Caco-2 (cell line): ENCODE measurements at regions not wholly inside any gene's neighbourhood (a gene's known extent, or its start where the extent isn't known, plus 50 kb on each side); places are given as distances from the start of the nearest gene placed in this dataset.

Experiments
- BruUV-seq: library from RNA; stranded (reverse); fragments of 400-500 nt; replicated peaks from 2 replicates; lab custom pipeline; 2021; lab: Mats Ljungman, UMichigan
- CTCF ChIA-PET: fragments of 300-600 bp; sonication (Branson Sonifier 250); formaldehyde crosslinking; loops from one replicate; lab custom pipeline; 2022; ENCODE audit warnings: antibody characterized with exemption; lab: Charles Lee
- POLR2A ChIA-PET: fragments of 300-600 bp; sonication (Branson Sonifier 250); formaldehyde crosslinking; loops from one replicate; lab custom pipeline; 2022; ENCODE audit warnings: antibody characterized with exemption; lab: Charles Lee
- DNase-seq, 2 experiments: peaks; one replicate each; pipeline versions ENCODE4 v3.0.0 to v3.0.0-alpha.2; 2020 to 2022
- H3K27me3 ChIP-seq: replicated peaks from 2 replicates; pipeline ENCODE4 v1.6.0; 2011; ENCODE audit warnings: low read length; ENCODE audit not compliant: control insufficient read depth, insufficient read depth
- H3K36me3 ChIP-seq: 2 replicates; pipeline ENCODE4 v1.5.1; 2011; ENCODE audit warnings: low read length; ENCODE audit not compliant: control insufficient read depth, insufficient read depth
- H3K4me1 ChIP-seq: fragments of 250-450 bp; sonication (Bioruptor Pico); 2 replicates; pipeline ENCODE4 v1.5.1; 2020; ENCODE audit warnings: mild to moderate bottlenecking
- H3K4me3 ChIP-seq: 2 replicates; pipeline ENCODE4 v1.5.1; 2011; ENCODE audit warnings: low read depth, mild to moderate bottlenecking, control low read depth, low read length
- H3K9me3 ChIP-seq: fragments of 250-450 bp; sonication (Bioruptor Pico); 2 replicates; pipeline ENCODE4 v1.5.1; 2020; ENCODE audit warnings: mild to moderate bottlenecking, moderate library complexity
- H3K27ac Mint-ChIP-seq: one replicate; pipeline ENCODE4 v1.8.0; 2022; ENCODE audit warnings: mixed read lengths; ENCODE audit not compliant: unreplicated experiment
- H3K27me3 Mint-ChIP-seq: one replicate; pipeline ENCODE4 v1.8.0; 2022; ENCODE audit warnings: mixed read lengths; ENCODE audit not compliant: insufficient read depth, unreplicated experiment
- H3K36me3 Mint-ChIP-seq: one replicate; pipeline ENCODE4 v1.8.0; 2022; ENCODE audit warnings: mild to moderate bottlenecking, mixed read lengths; ENCODE audit not compliant: insufficient read depth, unreplicated experiment
- H3K4me1 Mint-ChIP-seq: one replicate; pipeline ENCODE4 v1.8.0; 2022; ENCODE audit warnings: low read depth, mixed read lengths; ENCODE audit not compliant: unreplicated experiment
- H3K4me3 Mint-ChIP-seq: one replicate; pipeline ENCODE4 v1.8.0; 2022; ENCODE audit warnings: mild to moderate bottlenecking, moderate library complexity, mixed read lengths; ENCODE audit not compliant: unreplicated experiment
- H3K9me3 Mint-ChIP-seq: one replicate; pipeline ENCODE4 v1.8.0; 2022; ENCODE audit warnings: mixed read lengths; ENCODE audit not compliant: unreplicated experiment
- intact Hi-C: fragments of 100-400 bp; cut with micrococcal nuclease; formaldehyde crosslinking; loops from one replicate; pipeline ENCODE4 v1.10.0; 2022; ENCODE audit not compliant: unreplicated experiment
- TF ChIP-seq, protein P1 (sequence below), 2 experiments: fragments of 200-600 bp in 1 of 2; IDR thresholded peaks; 1 replicate in 1 of 2; 2 replicates in 1 of 2; pipeline versions ENCODE4 v1.5.1 to v1.8.0; 2011 to 2022; ENCODE audit warnings: antibody characterized with exemption in 1 of 2, control low read depth in 1 of 2, inconsistent platforms in 1 of 2, low read depth in 1 of 2, low read length in 1 of 2, mild to moderate bottlenecking in 1 of 2, moderate library complexity in 1 of 2; ENCODE audit not compliant: insufficient read depth in 1 of 2, severe bottlenecking in 1 of 2, unreplicated experiment in 1 of 2

- intact Hi-C loops, result no loop called here
- Histone ChIP-seq H3K9me3 (no peaks in the 10 kb centered on the region), H3K27me3 (no peaks in the 10 kb centered on the region), H3K4me3 (no peak overlapping the region), H3K36me3 (no peaks in the 10 kb centered on the region), H3K4me1 (no peaks in the 10 kb centered on the region)
- no TSS peak for BruUV-seq
- Mint-ChIP-seq H3K36me3 (no peaks in the 10 kb centered on the region), H3K27me3 (peaks cover 11% of the 10 kb centered on the region), H3K4me3 (no peak overlapping the region), H3K27ac (no peak overlapping the region), H3K4me1 (no peaks in the 10 kb centered on the region), H3K9me3 (no peaks in the 10 kb centered on the region)
- POLR2A ChIA-PET, result no interaction called here
- TF ChIP-seq, protein P1, sequence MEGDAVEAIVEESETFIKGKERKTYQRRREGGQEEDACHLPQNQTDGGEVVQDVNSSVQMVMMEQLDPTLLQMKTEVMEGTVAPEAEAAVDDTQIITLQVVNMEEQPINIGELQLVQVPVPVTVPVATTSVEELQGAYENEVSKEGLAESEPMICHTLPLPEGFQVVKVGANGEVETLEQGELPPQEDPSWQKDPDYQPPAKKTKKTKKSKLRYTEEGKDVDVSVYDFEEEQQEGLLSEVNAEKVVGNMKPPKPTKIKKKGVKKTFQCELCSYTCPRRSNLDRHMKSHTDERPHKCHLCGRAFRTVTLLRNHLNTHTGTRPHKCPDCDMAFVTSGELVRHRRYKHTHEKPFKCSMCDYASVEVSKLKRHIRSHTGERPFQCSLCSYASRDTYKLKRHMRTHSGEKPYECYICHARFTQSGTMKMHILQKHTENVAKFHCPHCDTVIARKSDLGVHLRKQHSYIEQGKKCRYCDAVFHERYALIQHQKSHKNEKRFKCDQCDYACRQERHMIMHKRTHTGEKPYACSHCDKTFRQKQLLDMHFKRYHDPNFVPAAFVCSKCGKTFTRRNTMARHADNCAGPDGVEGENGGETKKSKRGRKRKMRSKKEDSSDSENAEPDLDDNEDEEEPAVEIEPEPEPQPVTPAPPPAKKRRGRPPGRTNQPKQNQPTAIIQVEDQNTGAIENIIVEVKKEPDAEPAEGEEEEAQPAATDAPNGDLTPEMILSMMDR (IDR thresholded peaks at IDR 0.05; ENCODE audit: insufficient read depth in 1 of 2, low read depth in 1 of 2, low read length in 1 of 2, severe bottlenecking in 1 of 2, unreplicated experiment in 1 of 2), result no peak
- DNase-seq, result no peak
- CTCF ChIA-PET, result no interaction called here
These were observed 766.9 kb upstream of the ZEB2 start for GRCh38 chr2:145286716-145287275.

DNA sequence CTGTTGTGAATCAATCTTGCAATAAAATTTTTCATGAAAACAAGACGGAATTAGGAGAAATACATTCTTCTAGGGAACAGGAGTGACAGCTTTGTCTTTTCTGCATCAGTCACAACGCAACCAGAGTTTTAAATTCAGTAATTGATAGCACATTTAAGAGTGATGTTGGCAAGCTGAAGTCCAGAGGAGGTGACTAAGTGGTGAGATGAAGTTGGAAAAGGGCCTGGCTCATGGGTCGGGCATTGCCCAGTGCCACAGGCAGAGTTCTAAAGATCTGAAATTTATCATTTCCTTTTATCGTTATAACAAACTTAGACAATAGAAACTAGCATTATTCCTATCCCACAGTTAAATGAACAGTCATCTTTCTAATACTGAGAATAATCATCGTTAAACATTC lies 764.6 kb upstream of the ZEB2 start:
- H3K27me3 ChIP-seq, result no peaks in the 10 kb centered on the region
- intact Hi-C loops, result no loop called here
- Mint-ChIP-seq H3K4me3 (no peak overlapping the region), H3K27ac (no peak overlapping the region), H3K27me3 (peaks cover 11% of the 10 kb centered on the region), H3K4me1 (no peaks in the 10 kb centered on the region), H3K36me3 (no peaks in the 10 kb centered on the region), H3K9me3 (no peaks in the 10 kb centered on the region)
- H3K9me3 ChIP-seq, result no peaks in the 10 kb centered on the region
- H3K36me3 ChIP-seq, result no peaks in the 10 kb centered on the region
- POLR2A ChIA-PET, result no interaction called here
- TF ChIP-seq, protein P1 (IDR thresholded peaks at IDR 0.05; ENCODE audit: insufficient read depth in 1 of 2, low read depth in 1 of 2, low read length in 1 of 2, severe bottlenecking in 1 of 2, unreplicated experiment in 1 of 2), result no peak
- DNase-seq, result no peak
- CTCF ChIA-PET, result no interaction called here
- BruUV-seq, result no TSS peak
- H3K4me1 ChIP-seq, result no peaks in the 10 kb centered on the region
- no peak overlapping the region for H3K4me3 ChIP-seq

DNA sequence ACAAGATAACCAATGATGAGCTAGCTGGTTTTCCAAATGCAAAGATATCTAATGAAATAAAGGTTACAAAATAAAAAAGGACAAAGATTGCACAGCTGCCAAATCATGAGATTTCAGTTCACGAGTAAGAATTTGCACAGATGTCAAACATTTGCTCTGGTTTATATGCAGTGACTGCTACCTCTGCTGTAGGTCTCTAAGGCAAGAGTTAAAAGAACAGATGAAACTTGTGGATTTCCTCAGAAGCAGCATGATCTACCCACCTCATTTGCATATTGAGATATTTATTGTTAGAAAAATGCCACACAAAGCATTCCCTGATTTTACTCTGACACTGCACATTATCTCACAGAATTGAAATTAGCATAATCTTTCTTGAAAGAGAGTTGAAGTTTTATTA lies 763.2 kb upstream of the ZEB2 start:
- Mint-ChIP-seq H3K9me3 (no peaks in the 10 kb centered on the region), H3K36me3 (no peaks in the 10 kb centered on the region), H3K4me1 (no peaks in the 10 kb centered on the region), H3K27ac (no peak overlapping the region), H3K4me3 (no peak overlapping the region), H3K27me3 (peaks cover 9% of the 10 kb centered on the region)
- TF ChIP-seq, protein P1 (IDR thresholded peaks at IDR 0.05; ENCODE audit: insufficient read depth in 1 of 2, low read depth in 1 of 2, low read length in 1 of 2, severe bottlenecking in 1 of 2, unreplicated experiment in 1 of 2), result no peak
- Histone ChIP-seq H3K4me1 (no peaks in the 10 kb centered on the region), H3K36me3 (no peaks in the 10 kb centered on the region), H3K4me3 (no peak overlapping the region), H3K27me3 (no peaks in the 10 kb centered on the region), H3K9me3 (no peaks in the 10 kb centered on the region)
- BruUV-seq, result no TSS peak
- CTCF ChIA-PET, result no interaction called here
- intact Hi-C loops, result no loop called here
- POLR2A ChIA-PET, result no interaction called here
- no peak for DNase-seq
